GM12878 (cell line): ENCODE measurements at regions not wholly inside any gene's neighbourhood (a gene's known extent, or its start where the extent isn't known, plus 50 kb on each side); places are given as distances from the start of the nearest gene placed in this dataset.

Experiments used
- CREB1 ChIP-seq: IDR thresholded peaks from 2 replicates; pipeline ENCODE4 v1.6.1; 2012; ENCODE audit warnings: low read depth, mild to moderate bottlenecking, inconsistent platforms
- E4F1 ChIP-seq: fragments of 450-650 bp; IDR thresholded peaks from 2 replicates; pipeline ENCODE4 v1.6.1; 2018; ENCODE audit warnings: borderline replicate concordance, mild to moderate bottlenecking; ENCODE audit not compliant: partially characterized antibody
- EZH2 ChIP-seq: IDR thresholded peaks from 2 replicates; pipeline ENCODE4 v1.6.1; 2012; ENCODE audit warnings: low read depth, mild to moderate bottlenecking, control low read depth, inconsistent platforms, low read length, borderline replicate concordance; ENCODE audit not compliant: control insufficient read depth
- FOXK2 ChIP-seq: fragments of 450-650 bp; IDR thresholded peaks from 2 replicates; pipeline ENCODE4 v1.6.1; 2017; ENCODE audit warnings: mild to moderate bottlenecking, moderate library complexity
- HDGF ChIP-seq: fragments of 450-650 bp; IDR thresholded peaks from 2 replicates; pipeline ENCODE4 v1.6.1; 2016; ENCODE audit warnings: antibody characterized with exemption
- IKZF2 ChIP-seq, 2 experiments: fragments of 450-650 bp; IDR thresholded peaks; 2 replicates each; pipeline ENCODE4 v1.6.1; 2017; ENCODE audit warnings: mild to moderate bottlenecking in 2 of 2, moderate library complexity in 2 of 2
- JUND ChIP-seq: IDR thresholded peaks from 2 replicates; pipeline ENCODE4 v1.6.1; 2012; ENCODE audit warnings: low read depth, mild to moderate bottlenecking, low read length, improper control_type of control experiment, moderate library complexity
- KAT2A ChIP-seq: conservative IDR thresholded peaks from 2 replicates; pipeline ENCODE4 v1.6.1; 2011; ENCODE audit warnings: low read depth, low read length; ENCODE audit not compliant: control insufficient read depth
- MLLT1 ChIP-seq: fragments of 450-650 bp; IDR thresholded peaks from 2 replicates; pipeline ENCODE4 v1.6.1; 2016; ENCODE audit warnings: mild to moderate bottlenecking
- POLR2A ChIP-seq: IDR thresholded peaks from 2 replicates; pipeline ENCODE4 v1.6.1; 2011; ENCODE audit warnings: low read depth, mild to moderate bottlenecking, low read length
- SIN3A ChIP-seq: IDR thresholded peaks from 2 replicates; pipeline ENCODE4 v1.6.1; 2012; ENCODE audit warnings: low read depth, low read length, improper control_type of control experiment
- USF2 ChIP-seq: IDR thresholded peaks from 2 replicates; pipeline ENCODE4 v1.6.1; 2011; ENCODE audit warnings: low read depth, low read length, improper control_type of control experiment, borderline replicate concordance
- ZNF687 ChIP-seq: fragments of 450-650 bp; IDR thresholded peaks from 2 replicates; pipeline ENCODE4 v1.6.1; 2017; ENCODE audit warnings: mild to moderate bottlenecking, moderate library complexity
- ZSCAN29 ChIP-seq: fragments of 450-650 bp; IDR thresholded peaks from 2 replicates; pipeline ENCODE4 v1.6.1; 2017; ENCODE audit warnings: mild to moderate bottlenecking, moderate library complexity

- TF ChIP-seq HDGF (no peak), POLR2A (no peak), USF2 (no peak), ZNF687 (no peak), ZSCAN29 (no peak), EZH2 (no peak), IKZF2 (IDR thresholded peaks at IDR 0.05) (no peak), FOXK2 (no peak), E4F1 (no peak), JUND (no peak), CREB1 (no peak), SIN3A (no peak), MLLT1 (no peak), KAT2A (no peak)
Measured at GRCh38 chr21:27326301-27326700, 359.4 kb upstream of the ADAMTS5 start.
